HEK293T (cell line): ENCODE measurements at regions not wholly inside any gene's neighbourhood (a gene's known extent, or its start where the extent isn't known, plus 50 kb on each side); places are given as distances from the start of the nearest gene placed in this dataset.

Experiments
- CTBP1 ChIP-seq: fragments of 450-650 bp; IDR thresholded peaks from 2 replicates; pipeline ENCODE4 v1.6.1; 2016; ENCODE audit warnings: borderline replicate concordance
- FOXM1 ChIP-seq: fragments of 450-650 bp; IDR thresholded peaks from 2 replicates; pipeline ENCODE4 v1.6.1; 2017; ENCODE audit warnings: mild to moderate bottlenecking, borderline replicate concordance

DNA sequence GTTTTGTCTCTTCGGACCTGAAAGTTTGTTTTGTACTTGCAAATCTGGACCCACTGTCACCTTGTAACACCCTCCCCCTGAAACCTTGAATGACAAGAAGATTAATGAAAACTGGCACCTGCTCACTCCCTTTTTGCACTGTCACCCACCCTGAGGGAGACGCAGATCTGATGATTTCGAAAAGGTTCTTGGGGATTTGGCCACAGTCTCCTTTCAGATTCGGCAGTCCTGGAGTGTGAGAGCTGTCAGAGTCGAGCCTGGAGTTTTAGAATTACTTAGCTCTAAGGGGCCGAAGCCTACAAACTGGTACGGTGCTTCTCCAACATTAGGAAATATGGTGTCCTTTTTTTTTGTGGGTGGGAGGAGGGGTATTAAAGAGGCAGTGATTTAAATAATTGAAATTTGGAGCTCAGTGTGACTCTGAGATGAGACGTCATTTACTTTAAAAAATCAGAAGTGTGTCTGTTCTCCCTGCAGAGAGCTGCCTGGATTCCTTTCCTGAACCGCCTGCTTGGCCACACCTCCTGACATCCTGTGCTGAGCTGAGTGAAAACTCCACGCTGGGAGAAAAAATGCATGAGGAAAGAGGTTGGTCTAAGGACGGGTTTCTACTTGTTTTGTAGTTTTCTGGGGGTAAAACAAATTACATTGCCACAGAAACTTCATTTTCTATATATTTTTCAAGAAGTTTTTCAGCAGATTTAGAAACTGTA lies 447.0 kb upstream of the CDH4 start:
- no peak for TF ChIP-seq FOXM1
- TF ChIP-seq CTBP1 = no peak
